K562 (cell line): ENCODE measurements at regions not wholly inside any gene's neighbourhood (a gene's known extent, or its start where the extent isn't known, plus 50 kb on each side); places are given as distances from the start of the nearest gene placed in this dataset.
A peak's percentile ranks its signal among the peaks of the same experiment; 100 is the strongest.

Experiments
- ATAC-seq: fragments of 200-7000 bp; cut with Tn5 transposase; 3 replicates; pipeline ENCODE4 v1.9.1; 2020; ENCODE audit warnings: moderate library complexity
- BruUV-seq: library from RNA; stranded (reverse); fragments of 400-500 nt; replicated peaks from 2 replicates; lab custom pipeline; 2021; lab: Mats Ljungman, UMichigan
- CTCF ChIA-PET: fragments of 300-600 bp; formaldehyde crosslinking; extraction: SDS; loops from one replicate; lab custom pipeline; 2021; ENCODE audit warnings: low intra/inter-chr PET ratio; lab: Yijun Ruan, JAX
- POLR2A ChIA-PET: fragments of 300-600, 350-650 bp; sonication (Branson Sonifier 250); formaldehyde crosslinking; extraction: SDS; loops from one replicate; lab custom pipeline; 2021; ENCODE audit warnings: antibody characterized with exemption, inconsistent platforms; lab: Yijun Ruan, JAX
- DNase-seq, 4 experiments: peaks; one replicate each; pipeline versions ENCODE4 v3.0.0 to v3.0.0-alpha.2; 2011 to 2018; ENCODE audit warnings: low spot score in 3 of 4, mixed read lengths in 3 of 4; ENCODE audit errors: extremely low read depth in 1 of 4
- FAIRE-seq: peaks from 2 replicates; lab custom pipeline; 2011; peaks lifted over from hg19 to GRCh38; lab: Jason Lieb, UNC
- H2AFZ ChIP-seq: 2 replicates; pipeline ENCODE4 v1.6.0; 2011; ENCODE audit warnings: low read depth, low read length, control low read depth, inconsistent platforms
- H3K27ac ChIP-seq: fragments of 200-600 bp; 3 replicates; pipeline ENCODE4 v1.8.0; 2011; ENCODE audit warnings: low read depth, mild to moderate bottlenecking, control low read depth, inconsistent platforms, low read length, moderate library complexity, mixed read lengths; ENCODE audit errors: extremely low read depth
- H3K27me3 ChIP-seq, 2 experiments: fragments of 300-600 bp in 1 of 2; 2 replicates in 1 of 2; 3 replicates in 1 of 2; pipeline versions ENCODE4 v1.6.0 to v1.8.0; 2011; ENCODE audit warnings: inconsistent platforms in 2 of 2, low read length in 2 of 2, mild to moderate bottlenecking in 1 of 2, mixed read lengths in 1 of 2, moderate library complexity in 1 of 2; ENCODE audit not compliant: control insufficient read depth in 2 of 2, insufficient read depth in 2 of 2
- H3K36me3 ChIP-seq: fragments of 300-600 bp; 3 replicates; pipeline ENCODE4 v1.8.0; 2011; ENCODE audit warnings: mild to moderate bottlenecking, low read length, inconsistent platforms; ENCODE audit not compliant: control insufficient read depth, insufficient read depth
- H3K4me1 ChIP-seq, 2 experiments: fragments of 200-600 bp in 1 of 2; replicated peaks in 1 of 2; 2 replicates in 1 of 2; 3 replicates in 1 of 2; pipeline versions ENCODE4 v1.5.1 to v1.8.0; 2011; ENCODE audit warnings: inconsistent platforms in 2 of 2, low read length in 2 of 2, mild to moderate bottlenecking in 1 of 2, mixed read lengths in 1 of 2, moderate library complexity in 1 of 2; ENCODE audit not compliant: control insufficient read depth in 2 of 2, insufficient read depth in 2 of 2
- H3K4me2 ChIP-seq: 2 replicates; pipeline ENCODE4 v1.6.1; 2011; ENCODE audit warnings: low read length, control low read depth, inconsistent platforms, mixed read lengths; ENCODE audit not compliant: insufficient read depth
- H3K4me3 ChIP-seq: fragments of 200-600 bp; sonication (generic), shearing (Covaris generic); 2 replicates; pipeline ENCODE4 v1.5.1; 2016; ENCODE audit warnings: control low read depth, inconsistent platforms
- H3K79me2 ChIP-seq: fragments of 200-600 bp; 3 replicates; pipeline ENCODE4 v1.8.0; 2011; ENCODE audit warnings: low read length, inconsistent platforms; ENCODE audit not compliant: control insufficient read depth, insufficient read depth
- H3K9ac ChIP-seq, 2 experiments: 2 replicates each; pipeline versions ENCODE4 v1.6.0 to v1.6.1; 2011; ENCODE audit warnings: low read depth in 2 of 2, low read length in 2 of 2, control low read depth in 1 of 2, inconsistent platforms in 1 of 2, mild to moderate bottlenecking in 1 of 2, mixed read lengths in 1 of 2; ENCODE audit not compliant: insufficient read depth in 1 of 2
- H3K9me1 ChIP-seq: one replicate; pipeline ENCODE4 v1.6.0; 2011; ENCODE audit warnings: inconsistent platforms, mild to moderate bottlenecking, low read length, moderate library complexity; ENCODE audit not compliant: control insufficient read depth, insufficient read depth
- H3K9me3 ChIP-seq: replicated peaks from 2 replicates; pipeline ENCODE4 v1.5.1; 2011; ENCODE audit warnings: low read depth, low read length, inconsistent platforms; ENCODE audit not compliant: control insufficient read depth, insufficient read depth
- H4K20me1 ChIP-seq: replicated peaks from 2 replicates; pipeline ENCODE4 v1.6.1; 2011; ENCODE audit warnings: low read length, inconsistent platforms, mixed read lengths; ENCODE audit not compliant: control insufficient read depth, insufficient read depth
- E2F6 ChIP-seq, 2 experiments: IDR thresholded peaks; 2 replicates each; pipeline ENCODE4 v1.6.1; 2011; ENCODE audit warnings: borderline replicate concordance in 1 of 2, control low read depth in 1 of 2, low read depth in 1 of 2, low read length in 1 of 2, mild to moderate bottlenecking in 1 of 2, mixed read lengths in 1 of 2, moderate library complexity in 1 of 2; ENCODE audit not compliant: insufficient read depth in 1 of 2, insufficient read length in 1 of 2, poor library complexity in 1 of 2, severe bottlenecking in 1 of 2; ENCODE audit errors: extremely low read depth in 1 of 2
- TAF7 ChIP-seq: fragments of 450-650 bp; IDR thresholded peaks from 2 replicates; pipeline ENCODE4 v1.6.1; 2016; ENCODE audit warnings: missing genetic modification characterization, missing compliant biosample characterization
- ZNF395 ChIP-seq: fragments of 200-800 bp; sonication (Bioruptor generic); IDR thresholded peaks from 2 replicates; pipeline ENCODE4 v1.6.1; 2017; ENCODE audit warnings: missing genetic modification characterization, missing compliant biosample characterization
- WGBS: fragments of 100-300 bp; shearing (Covaris generic); methylation state at CpG from one replicate; pipeline ENCODE4 v1.1.6; 2016; ENCODE audit warnings: low coverage, mixed read lengths; ENCODE audit not compliant: insufficient coverage; ENCODE audit errors: missing lambda C conversion rate; 5-methylcytosine and 5-hydroxymethylcytosine counted together
- in situ Hi-C: fragments of 300-500 bp; cut with MboI; formaldehyde crosslinking; loops from 4 replicates; pipeline ENCODE4 v1.15.0; 2018; ENCODE audit warnings: inconsistent platforms, mixed read lengths
- intact Hi-C: fragments of 100-400 bp; cut with micrococcal nuclease; formaldehyde crosslinking; loops from 2 replicates; pipeline ENCODE4 v1.14.2; 2022

GRCh38 chr11:114796954-114797721 is 118.8 kb downstream of the NXPE2 start:
- H3K4me1 ChIP-seq: no peaks in the 10 kb centered on the region
- H3K9me1 ChIP-seq: no peaks in the 10 kb centered on the region
- no peaks in the 10 kb centered on the region for H3K36me3 ChIP-seq
- H4K20me1 ChIP-seq: no peaks in the 10 kb centered on the region
- no peak overlapping the region for H3K9ac ChIP-seq
- no peak overlapping the region for H2AFZ ChIP-seq
- FAIRE-seq (no peak), DNase-seq (no peak), ATAC-seq (no peak)
- H3K4me3 ChIP-seq: no peak overlapping the region
- CTCF ChIA-PET: no interaction called here
- no peak overlapping the region for H3K4me2 ChIP-seq
- no TSS peak for BruUV-seq
- 0% methylated on average over 8 of the region's 9 CpGs for WGBS
- H3K27me3 ChIP-seq: no peaks in the 10 kb centered on the region
- POLR2A ChIA-PET: no interaction called here
- in situ Hi-C loops: no loop called here
- no peaks in the 10 kb centered on the region for H3K9me3 ChIP-seq
- H3K27ac ChIP-seq: no peak overlapping the region
- intact Hi-C loops: no loop called here
- no peaks in the 10 kb centered on the region for H3K79me2 ChIP-seq
- TF ChIP-seq TAF7 (tag) (no peak), E2F6 (IDR thresholded peaks at IDR 0.05; ENCODE audit: borderline replicate concordance in 1 of 2, extremely low read depth in 1 of 2, insufficient read depth in 1 of 2, insufficient read length in 1 of 2, low read depth in 1 of 2, low read length in 1 of 2, poor library complexity in 1 of 2, severe bottlenecking in 1 of 2) (peak in 1 of 2 experiments; percentile 24), ZNF395 (CRISPR knock-in tag) (no peak)
